Naive B cell (primary cell): ENCODE measurements at regions not wholly inside any gene's neighbourhood (a gene's known extent, or its start where the extent isn't known, plus 50 kb on each side); places are given as distances from the start of the nearest gene placed in this dataset.

ENCODE experiments used
- ATAC-seq, 2 donors: fragments of 150-1000 bp; cut with Tn5 transposase; 2 replicates each; pipeline ENCODE4 v1.10.0; 2021; ENCODE audit warnings: low read depth in 2 of 2, mild to moderate bottlenecking in 2 of 2, moderate library complexity in 2 of 2
- DNase-seq: peaks from one replicate; pipeline ENCODE4 v3.0.0; 2022
- H3K27ac Mint-ChIP-seq, 6 donors: one replicate each; pipeline ENCODE4 v1.8.0; 2020 to 2022; ENCODE audit warnings: mild to moderate bottlenecking in 6 of 6, mixed read lengths in 6 of 6, moderate library complexity in 5 of 6, inconsistent platforms in 2 of 6
- H3K27me3 Mint-ChIP-seq, 3 donors: one replicate each; pipeline ENCODE4 v1.8.0; 2021 to 2022; ENCODE audit warnings: mixed read lengths in 3 of 3, mild to moderate bottlenecking in 1 of 3
- H3K36me3 Mint-ChIP-seq, 2 donors: one replicate each; pipeline ENCODE4 v1.8.0; 2020 to 2022; ENCODE audit warnings: mixed read lengths in 2 of 2, inconsistent platforms in 1 of 2, mild to moderate bottlenecking in 1 of 2
- H3K4me1 Mint-ChIP-seq, 3 donors: one replicate each; pipeline ENCODE4 v1.8.0; 2020 to 2022; ENCODE audit warnings: mixed read lengths in 3 of 3, inconsistent platforms in 1 of 3, mild to moderate bottlenecking in 1 of 3, moderate library complexity in 1 of 3
- H3K4me3 Mint-ChIP-seq, 8 donors: one replicate each; pipeline ENCODE4 v1.8.0; 2020 to 2022; ENCODE audit warnings: mild to moderate bottlenecking in 8 of 8, mixed read lengths in 8 of 8, moderate library complexity in 8 of 8, inconsistent platforms in 2 of 8
- H3K9me3 Mint-ChIP-seq, 7 donors: one replicate each; pipeline ENCODE4 v1.8.0; 2020 to 2022; ENCODE audit warnings: mixed read lengths in 7 of 7, mild to moderate bottlenecking in 5 of 7, inconsistent platforms in 2 of 7, moderate library complexity in 1 of 7

DNA sequence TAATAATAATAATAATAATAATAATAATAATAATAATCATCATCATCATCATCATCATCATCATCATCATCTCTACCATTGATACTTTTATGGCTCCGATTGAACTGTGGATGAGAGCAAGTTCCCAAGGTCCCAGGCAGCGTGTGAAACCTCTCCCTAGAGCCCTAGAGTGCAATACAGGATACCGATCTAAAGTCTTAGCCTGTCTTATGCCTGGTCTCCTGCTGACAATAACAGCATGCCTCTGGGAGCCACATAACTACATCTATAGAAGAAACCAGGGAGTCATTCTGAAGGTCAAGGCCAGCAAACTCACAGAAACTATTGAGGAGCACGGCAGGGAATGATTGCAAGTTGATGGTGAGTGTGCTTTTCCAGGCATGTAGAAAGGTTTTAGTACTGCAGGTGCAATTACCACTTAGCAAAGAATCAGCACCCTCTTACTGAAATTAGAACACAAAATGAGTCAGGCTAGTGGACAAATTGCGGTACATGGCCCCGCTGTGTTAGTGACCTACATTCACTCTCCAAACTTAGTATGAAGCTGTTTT is 457.2 kb upstream of the CDH20 start:
- no peaks in the 10 kb centered on the region for H3K4me1 Mint-ChIP-seq
- DNase-seq (no peak), ATAC-seq (no peak)
- no peak overlapping the region for H3K4me3 Mint-ChIP-seq
- H3K27ac Mint-ChIP-seq = no peak overlapping the region
- H3K9me3 Mint-ChIP-seq = peaks cover 0 to 12% (median 4%) of the 10 kb centered on the region in 7 donors
- peaks cover 0 to 7% (median 0%) of the 10 kb centered on the region in 3 donors for H3K27me3 Mint-ChIP-seq
- H3K36me3 Mint-ChIP-seq = no peaks in the 10 kb centered on the region

GRCh38 chr18:60880184-60880583 is 453.0 kb upstream of the CDH20 start:
- H3K9me3 Mint-ChIP-seq = peaks cover 0 to 12% (median 0%) of the 10 kb centered on the region in 7 donors
- H3K4me3 Mint-ChIP-seq = no peak overlapping the region
- H3K4me1 Mint-ChIP-seq = no peaks in the 10 kb centered on the region
- peaks cover 0 to 3% (median 0%) of the 10 kb centered on the region in 3 donors for H3K27me3 Mint-ChIP-seq
- DNase-seq = no peak
- no peak overlapping the region for H3K27ac Mint-ChIP-seq
- H3K36me3 Mint-ChIP-seq = no peaks in the 10 kb centered on the region
- no peak for ATAC-seq

GRCh38 chr18:60883587-60883986 is 449.6 kb upstream of the CDH20 start:
- Mint-ChIP-seq H3K27ac (no peak overlapping the region), H3K27me3 (no peaks in the 10 kb centered on the region), H3K9me3 (peaks cover 0 to 4% (median under 1%) of the 10 kb centered on the region in 7 donors), H3K36me3 (no peaks in the 10 kb centered on the region), H3K4me3 (no peak overlapping the region), H3K4me1 (no peaks in the 10 kb centered on the region)
- DNase-seq = no peak
- ATAC-seq = no peak

- no peaks in the 10 kb centered on the region for H3K36me3 Mint-ChIP-seq
- no peaks in the 10 kb centered on the region for H3K4me1 Mint-ChIP-seq
- DNase-seq (no peak), ATAC-seq (no peak)
- peaks cover 0 to 4% (median 0%) of the 10 kb centered on the region in 7 donors for H3K9me3 Mint-ChIP-seq
- no peak overlapping the region for H3K27ac Mint-ChIP-seq
- no peaks in the 10 kb centered on the region for H3K27me3 Mint-ChIP-seq
- no peak overlapping the region for H3K4me3 Mint-ChIP-seq
Measured at GRCh38 chr18:60888071-60888624, 445.1 kb upstream of the CDH20 start.

- DNase-seq (no peak), ATAC-seq (no peak)
- H3K4me1 Mint-ChIP-seq = no peaks in the 10 kb centered on the region
- peaks cover 0 to 5% (median 0%) of the 10 kb centered on the region in 7 donors for H3K9me3 Mint-ChIP-seq
- no peaks in the 10 kb centered on the region for H3K36me3 Mint-ChIP-seq
- no peaks in the 10 kb centered on the region for H3K27me3 Mint-ChIP-seq
- no peak overlapping the region for H3K4me3 Mint-ChIP-seq
- no peak overlapping the region for H3K27ac Mint-ChIP-seq
Measured at GRCh38 chr18:60889442-60889841, 443.8 kb upstream of the CDH20 start.

DNA sequence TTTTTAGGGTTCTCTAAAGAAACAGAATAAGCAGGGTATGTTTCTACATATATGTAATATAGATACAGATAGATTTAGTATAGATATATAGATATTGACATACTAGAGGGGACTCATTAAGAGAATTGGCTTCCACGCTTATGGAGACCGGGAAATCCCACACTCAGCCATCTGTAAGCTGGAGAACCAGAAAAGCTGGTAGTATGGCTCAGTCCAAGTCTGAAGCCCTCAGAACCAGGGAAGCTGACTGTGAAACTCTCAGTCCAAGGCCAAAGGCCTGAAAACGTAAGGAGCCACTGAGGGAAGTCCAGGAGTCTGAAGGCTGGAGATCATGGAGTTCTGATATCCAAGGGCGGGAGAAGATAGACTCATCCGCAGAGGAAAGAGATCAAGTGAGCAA is 441.3 kb upstream of the CDH20 start:
- Mint-ChIP-seq H3K36me3 (no peaks in the 10 kb centered on the region), H3K4me3 (no peak overlapping the region), H3K27ac (no peak overlapping the region), H3K4me1 (no peaks in the 10 kb centered on the region), H3K27me3 (no peaks in the 10 kb centered on the region), H3K9me3 (peaks cover 0 to 4% (median 0%) of the 10 kb centered on the region in 7 donors)
- no peak for ATAC-seq
- DNase-seq = no peak

DNA sequence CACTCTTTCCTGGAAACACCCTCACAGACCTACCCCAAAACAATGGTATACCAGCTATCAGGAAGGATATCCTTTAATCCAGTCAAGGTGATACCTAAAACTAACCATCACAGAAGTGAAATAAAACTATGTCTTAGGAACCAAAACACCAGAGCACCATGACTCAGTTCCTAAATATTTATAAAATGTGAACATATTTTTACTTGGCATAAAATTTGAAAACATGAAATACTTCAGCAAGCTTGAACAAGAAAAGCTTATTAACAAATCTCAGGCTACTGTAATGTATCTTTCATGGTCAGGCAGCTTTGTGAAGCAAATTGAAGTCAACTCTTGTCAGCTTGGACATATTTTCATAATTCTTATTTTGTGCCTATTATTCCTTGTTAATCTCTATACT is 440.8 kb upstream of the CDH20 start:
- H3K27me3 Mint-ChIP-seq = no peaks in the 10 kb centered on the region
- no peak overlapping the region for H3K27ac Mint-ChIP-seq
- no peaks in the 10 kb centered on the region for H3K36me3 Mint-ChIP-seq
- ATAC-seq (no peak), DNase-seq (no peak)
- no peak overlapping the region for H3K4me3 Mint-ChIP-seq
- no peaks in the 10 kb centered on the region for H3K4me1 Mint-ChIP-seq
- peaks cover 0 to 4% (median 0%) of the 10 kb centered on the region in 7 donors for H3K9me3 Mint-ChIP-seq

GRCh38 chr18:60892855-60893254 is 440.4 kb upstream of the CDH20 start:
- no peaks in the 10 kb centered on the region for H3K36me3 Mint-ChIP-seq

DNA sequence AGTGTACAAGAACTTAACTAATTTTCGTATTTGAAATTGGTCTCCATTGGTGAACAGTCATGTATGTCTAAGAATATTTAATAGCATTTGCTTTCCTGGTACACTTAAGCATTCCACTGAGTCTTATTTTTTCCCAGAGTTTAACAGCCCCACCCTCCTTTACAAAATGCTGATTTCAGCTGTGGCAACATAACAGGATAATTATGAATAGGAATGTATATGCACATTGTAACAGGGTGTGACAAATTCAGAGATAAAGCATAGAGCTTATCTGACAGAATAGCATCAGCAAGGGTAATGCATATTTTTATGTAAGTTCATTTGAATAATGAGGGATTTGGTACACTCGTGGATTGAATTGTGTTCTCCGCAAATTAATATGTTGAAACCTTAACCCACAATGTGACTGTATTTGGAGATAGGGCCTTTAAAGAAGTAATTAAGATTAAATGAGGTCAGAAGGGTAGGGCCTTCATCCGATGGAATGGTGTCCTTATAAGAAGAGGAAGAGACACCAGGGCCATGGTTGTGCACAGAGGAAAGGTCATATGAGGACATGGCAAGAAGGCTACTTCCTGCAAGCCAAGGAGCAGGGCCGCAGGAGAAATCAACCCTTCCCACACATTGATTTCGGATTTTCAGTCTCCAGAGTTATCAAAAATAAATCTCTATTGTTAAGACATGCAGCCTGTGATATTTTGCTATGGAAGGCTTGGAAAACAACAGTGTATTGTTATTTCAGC is 439.7 kb upstream of the CDH20 start:
- H3K4me3 Mint-ChIP-seq = no peak overlapping the region
- DNase-seq (no peak), ATAC-seq (no peak)
- H3K4me1 Mint-ChIP-seq = no peaks in the 10 kb centered on the region
- peaks cover 0 to 6% (median 0%) of the 10 kb centered on the region in 7 donors for H3K9me3 Mint-ChIP-seq
- H3K27me3 Mint-ChIP-seq = peaks cover 0 to 3% (median 0%) of the 10 kb centered on the region in 3 donors
- H3K27ac Mint-ChIP-seq = peak overlapping the region in 1 of 6 donors; percentile 16
- H3K36me3 Mint-ChIP-seq = no peaks in the 10 kb centered on the region

More at GRCh38 chr18:60892855-60893254, 440.4 kb upstream of the CDH20 start:
- Mint-ChIP-seq H3K4me3 (no peak overlapping the region), H3K4me1 (no peaks in the 10 kb centered on the region), H3K27ac (no peak overlapping the region), H3K9me3 (peaks cover 0 to 4% (median 0%) of the 10 kb centered on the region in 7 donors), H3K27me3 (no peaks in the 10 kb centered on the region)
- ATAC-seq (no peak), DNase-seq (no peak)

DNA sequence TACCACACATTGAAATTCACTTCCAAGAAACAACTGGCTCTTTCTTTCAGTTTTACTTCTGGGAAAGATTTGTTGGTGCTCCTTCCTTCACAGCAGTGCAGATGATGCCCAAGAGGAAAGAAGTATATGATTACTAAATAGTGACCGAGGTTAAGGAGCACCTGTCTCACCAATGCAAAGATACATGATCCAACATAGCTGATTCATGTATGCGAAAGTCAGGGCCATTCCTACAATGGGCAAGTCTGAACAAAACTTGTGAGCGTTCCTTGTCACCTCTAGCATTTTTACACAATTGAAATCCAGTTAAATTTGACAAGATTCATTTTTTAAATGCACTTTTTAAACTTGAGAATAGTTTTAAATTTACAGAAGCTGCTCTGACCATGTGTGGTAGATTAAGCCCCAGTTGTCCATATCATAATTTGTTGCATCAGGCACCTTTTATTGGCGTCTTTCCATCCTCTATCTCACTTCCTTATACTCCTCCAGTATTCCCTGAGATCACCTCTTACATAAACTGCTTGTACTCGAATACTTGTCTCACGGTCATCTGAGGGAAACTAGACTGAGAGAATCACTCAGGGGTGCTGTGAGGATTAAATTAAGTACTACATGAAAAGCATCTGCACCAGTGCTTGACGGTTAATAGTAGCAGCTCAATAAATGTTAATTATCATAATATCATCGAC is 438.8 kb upstream of the CDH20 start:
- Mint-ChIP-seq H3K27ac (no peak overlapping the region), H3K4me3 (no peak overlapping the region), H3K4me1 (no peaks in the 10 kb centered on the region), H3K9me3 (peaks cover 0 to 6% (median 0%) of the 10 kb centered on the region in 7 donors), H3K27me3 (peaks cover 0 to 3% (median 0%) of the 10 kb centered on the region in 3 donors), H3K36me3 (no peaks in the 10 kb centered on the region)
- no peak for DNase-seq
- no peak for ATAC-seq

GRCh38 chr18:60895181-60895580 is 438.0 kb upstream of the CDH20 start:
- Mint-ChIP-seq H3K4me1 (no peaks in the 10 kb centered on the region), H3K36me3 (no peaks in the 10 kb centered on the region), H3K4me3 (no peak overlapping the region), H3K27me3 (peaks cover 0 to 3% (median 0%) of the 10 kb centered on the region in 3 donors), H3K27ac (no peak overlapping the region), H3K9me3 (peaks cover 0 to 6% (median 0%) of the 10 kb centered on the region in 7 donors)
- DNase-seq (no peak), ATAC-seq (no peak)

GRCh38 chr18:60898111-60898510 is 435.1 kb upstream of the CDH20 start:
- Mint-ChIP-seq H3K9me3 (peaks cover 0 to 6% (median 0%) of the 10 kb centered on the region in 7 donors), H3K27ac (no peak overlapping the region), H3K27me3 (peaks cover 0 to 3% (median 0%) of the 10 kb centered on the region in 3 donors), H3K4me3 (no peak overlapping the region), H3K4me1 (no peaks in the 10 kb centered on the region), H3K36me3 (no peaks in the 10 kb centered on the region)
- ATAC-seq (no peak), DNase-seq (no peak)

- Mint-ChIP-seq H3K4me1 (no peaks in the 10 kb centered on the region), H3K4me3 (no peak overlapping the region), H3K27ac (no peak overlapping the region), H3K27me3 (no peaks in the 10 kb centered on the region), H3K36me3 (no peaks in the 10 kb centered on the region), H3K9me3 (peaks cover 0 to 6% (median 0%) of the 10 kb centered on the region in 7 donors)
- no peak for DNase-seq
- ATAC-seq = no peak
Measured at GRCh38 chr18:60905699-60906098, 427.5 kb upstream of the CDH20 start.
